Activated CD8-positive, alpha-beta memory T cell treated with anti-CD3 and anti-CD28 coated beads for 4 hours (primary cell): ENCODE measurements at regions not wholly inside any gene's neighbourhood (a gene's known extent, or its start where the extent isn't known, plus 50 kb on each side); places are given as distances from the start of the nearest gene placed in this dataset.

Experiments
- DNase-seq, 2 donors: peaks; one replicate each; pipeline ENCODE4 v3.0.0-alpha.2; 2020; ENCODE audit warnings: low read depth in 2 of 2

GRCh38 chr4:100084892-100085291, 105.4 kb downstream of the DDIT4L start:
- DNase-seq: no peak

DNA sequence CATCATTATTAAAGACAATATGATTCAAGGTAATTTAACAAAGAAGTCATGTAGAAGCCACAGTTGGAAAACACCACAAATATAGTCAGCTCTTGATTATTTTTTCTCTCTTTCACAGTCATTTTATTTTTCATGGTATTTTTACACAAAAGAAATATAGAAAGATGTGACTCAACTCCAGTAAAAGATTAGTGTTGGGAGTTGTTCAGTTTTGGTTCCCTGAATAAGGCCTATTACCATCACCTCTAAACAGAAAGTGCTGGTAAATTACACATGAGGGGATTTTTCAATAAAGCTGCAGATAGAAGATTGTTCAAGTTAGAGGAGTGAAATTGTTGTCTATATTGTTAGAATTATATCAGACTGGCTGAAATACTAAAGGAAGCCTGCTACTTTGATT, 107.0 kb downstream of the DDIT4L start:
- no peak for DNase-seq

- no peak for DNase-seq
Measured at GRCh38 chr4:100082852-100083251, 107.4 kb downstream of the DDIT4L start.

DNA sequence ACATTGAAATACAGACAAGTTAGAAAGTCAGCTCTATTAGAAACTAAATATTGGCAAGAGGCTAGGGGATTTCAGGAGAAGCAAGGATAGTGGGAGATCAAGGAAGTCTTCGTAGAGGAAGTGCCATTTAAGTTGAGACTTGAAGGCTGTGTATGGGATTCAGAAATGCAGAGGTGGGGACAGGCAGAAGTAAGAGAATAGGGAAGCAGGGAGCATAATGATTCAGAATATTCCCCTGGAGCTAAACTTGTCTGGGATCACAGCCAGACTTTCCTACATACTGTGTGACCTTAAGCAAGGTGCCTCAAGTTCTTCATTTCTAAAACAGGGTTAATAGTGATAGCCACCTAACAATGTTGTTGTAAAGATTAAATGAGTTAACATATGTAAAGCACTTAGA, 108.8 kb downstream of the DDIT4L start:
- DNase-seq: no peak

- no peak for DNase-seq
Measured at GRCh38 chr4:100079264-100079663, 111.0 kb downstream of the DDIT4L start.

GRCh38 chr4:100076753-100077152, 113.5 kb downstream of the DDIT4L start:
- DNase-seq: no peak

DNA sequence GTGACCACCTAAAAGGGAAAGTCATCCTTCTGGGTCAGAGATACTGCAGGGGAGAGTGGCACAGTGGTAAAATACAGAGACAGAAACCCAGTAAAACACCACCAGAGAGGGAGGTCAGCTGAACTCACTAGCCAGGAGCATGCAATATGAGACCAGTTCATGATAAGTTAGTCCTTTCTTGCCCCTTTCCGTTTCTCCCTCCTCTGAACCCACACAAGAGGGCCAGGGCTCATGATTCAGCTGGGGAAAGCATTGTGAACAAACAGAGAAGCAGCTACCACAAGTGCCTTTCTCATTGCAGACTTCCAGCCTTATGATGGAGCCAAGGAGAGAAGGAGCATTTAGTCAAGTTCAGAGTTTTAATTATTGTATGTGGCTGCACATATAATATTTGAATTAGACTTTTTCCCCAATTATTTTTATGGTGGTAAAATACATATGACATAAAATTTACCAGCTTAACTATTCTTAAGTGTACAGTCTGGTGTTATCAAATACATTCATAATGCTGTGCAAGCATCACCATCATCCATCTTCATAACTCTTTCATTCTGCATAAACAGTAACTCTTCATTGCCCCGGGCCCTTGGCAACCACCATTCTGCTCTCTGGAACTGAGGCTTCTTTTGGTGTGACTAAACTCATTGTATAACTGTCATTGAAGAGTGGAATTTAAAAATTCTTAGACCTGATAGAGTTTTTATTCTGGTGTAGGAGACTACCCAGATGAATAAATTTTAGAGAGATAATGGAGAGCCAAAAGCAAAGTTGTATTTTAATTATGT, 114.6 kb downstream of the DDIT4L start:
- no peak for DNase-seq

DNA sequence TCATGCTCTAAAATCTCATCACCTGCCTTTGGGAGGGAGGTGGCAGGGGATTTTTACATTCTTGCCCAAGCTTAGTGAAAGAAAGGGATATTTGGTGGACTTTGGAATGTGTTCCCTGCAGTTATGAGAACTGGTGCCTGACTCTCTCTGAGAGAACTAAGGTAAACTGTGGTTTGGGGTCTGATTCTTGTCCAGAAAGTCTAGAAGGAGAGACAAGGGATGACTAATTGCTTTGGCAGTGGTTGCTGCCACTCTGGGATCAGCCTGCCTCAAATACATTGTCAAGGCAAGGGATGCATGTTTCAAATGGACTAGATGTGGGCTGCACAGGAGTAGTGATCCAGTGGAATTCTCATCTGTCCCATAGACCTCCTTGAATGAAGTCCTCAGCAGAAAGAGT, 115.2 kb downstream of the DDIT4L start:
- DNase-seq: no peak

- no peak for DNase-seq
Measured at GRCh38 chr4:100071506-100071905, 118.8 kb downstream of the DDIT4L start.

- DNase-seq: no peak
Measured at GRCh38 chr4:100070868-100071267, 119.4 kb downstream of the DDIT4L start.

GRCh38 chr4:100069207-100069606, 119.1 kb upstream of the H2AZ1 start:
- no peak for DNase-seq

- no peak for DNase-seq
Measured at GRCh38 chr4:100067255-100067654, 117.2 kb upstream of the H2AZ1 start.

DNA sequence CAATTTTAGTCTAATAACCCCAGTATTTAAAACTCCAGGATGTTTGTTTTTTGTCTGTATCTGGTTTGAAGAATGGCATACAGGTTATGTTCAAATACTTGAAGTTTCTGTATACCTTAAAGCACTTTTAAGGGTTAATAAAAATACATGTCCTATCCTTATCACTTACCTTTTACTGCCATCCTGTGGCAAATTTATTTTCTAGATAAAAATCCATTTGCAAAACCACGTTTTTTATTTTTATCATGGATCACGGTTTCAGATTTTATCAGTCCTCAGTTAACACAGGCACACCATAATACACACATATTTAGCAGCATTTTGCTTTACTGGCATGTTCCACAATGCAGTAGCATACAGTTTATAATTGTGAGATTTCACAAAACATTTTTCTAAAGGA, 113.3 kb upstream of the H2AZ1 start:
- DNase-seq: no peak

GRCh38 chr4:100062921-100063320, 112.8 kb upstream of the H2AZ1 start:
- no peak for DNase-seq

- DNase-seq: no peak
Measured at GRCh38 chr4:100061835-100062234, 111.8 kb upstream of the H2AZ1 start.

DNA sequence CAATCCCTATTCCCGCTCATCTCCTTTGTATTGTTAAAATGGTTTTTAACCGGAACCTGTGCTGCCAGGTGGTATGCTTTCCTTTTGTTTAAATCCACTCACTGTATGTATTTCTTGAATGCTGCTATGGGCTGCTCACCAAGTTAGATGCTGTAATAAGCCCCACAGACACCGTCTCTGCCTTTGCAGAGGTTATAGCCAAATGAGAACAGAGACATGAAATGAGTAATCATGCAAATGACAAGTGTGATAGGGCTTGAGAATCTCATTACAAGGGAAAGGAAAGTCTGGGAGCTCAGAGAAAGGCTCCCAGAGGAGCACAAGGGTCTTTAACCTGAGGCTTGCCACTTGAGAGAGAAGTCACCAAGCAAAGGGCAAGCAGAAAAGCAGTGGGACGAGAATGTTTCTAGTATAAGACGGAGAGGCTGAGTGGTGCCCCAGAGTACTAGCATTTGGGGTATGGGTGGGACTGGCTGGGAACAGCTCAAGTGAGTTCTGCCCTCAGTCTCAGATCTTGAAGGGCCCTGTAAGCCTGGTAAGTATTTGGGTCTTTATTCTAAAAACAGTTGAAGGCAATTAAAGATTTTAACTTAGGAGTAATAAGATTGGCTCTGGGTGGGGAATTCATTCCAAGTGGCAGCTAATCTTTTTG, 110.8 kb upstream of the H2AZ1 start:
- no peak for DNase-seq

DNA sequence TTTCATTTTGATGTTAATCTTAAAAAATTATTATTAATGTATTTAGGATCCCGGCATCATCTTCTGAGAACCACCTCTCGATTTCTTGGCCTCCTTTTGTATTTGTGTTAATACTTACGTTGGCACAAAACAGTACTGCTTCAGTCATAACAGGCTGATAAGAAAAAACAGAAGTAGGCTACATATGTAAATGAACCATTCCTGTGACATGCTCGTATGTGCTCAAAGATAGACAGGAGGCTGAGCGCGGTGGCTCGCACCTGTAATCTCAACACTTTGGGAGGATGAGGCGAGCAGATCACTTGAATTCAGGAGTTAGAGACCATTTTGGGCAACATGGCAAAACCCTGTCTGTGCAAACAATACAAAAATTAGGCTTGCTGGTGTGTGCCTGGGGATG, 109.4 kb upstream of the H2AZ1 start:
- no peak for DNase-seq

DNA sequence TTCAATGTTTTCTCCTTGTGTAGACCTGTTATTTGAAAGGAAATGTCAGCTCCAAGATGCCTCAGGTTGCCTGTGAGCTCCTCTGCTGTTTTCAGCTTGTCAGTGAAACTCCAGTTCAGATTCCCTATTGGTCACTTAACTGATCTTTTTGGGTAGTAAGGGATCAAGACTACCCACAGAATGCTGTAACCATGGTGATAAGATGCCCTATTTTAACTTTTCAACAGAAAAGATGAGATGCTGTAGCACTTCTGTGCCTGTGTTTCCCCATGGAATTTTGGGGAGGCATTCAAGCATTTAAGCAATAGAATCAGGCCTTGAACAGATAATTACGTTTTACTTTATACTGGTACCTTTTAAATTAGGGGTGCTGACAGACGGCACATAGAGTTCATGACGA, 106.6 kb upstream of the H2AZ1 start:
- no peak for DNase-seq

DNA sequence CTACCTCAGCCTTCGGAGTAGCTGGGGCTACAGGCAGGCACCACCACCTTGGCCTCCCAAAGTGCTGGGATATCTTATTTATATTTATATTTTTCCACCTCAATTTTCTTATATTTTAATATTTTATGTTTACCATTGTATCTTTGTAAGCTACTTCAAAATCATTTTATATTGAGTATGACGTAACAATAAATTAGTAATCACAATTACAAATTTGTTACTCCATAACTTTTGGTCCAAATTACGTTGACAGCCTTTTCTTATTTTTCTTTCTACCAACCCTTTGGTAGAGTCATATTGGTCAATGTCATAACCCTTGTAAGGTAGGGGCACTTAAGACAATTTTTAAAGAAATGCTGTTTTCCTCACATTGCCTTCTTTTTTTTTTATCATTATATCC, 104.0 kb upstream of the H2AZ1 start:
- DNase-seq: no peak

DNA sequence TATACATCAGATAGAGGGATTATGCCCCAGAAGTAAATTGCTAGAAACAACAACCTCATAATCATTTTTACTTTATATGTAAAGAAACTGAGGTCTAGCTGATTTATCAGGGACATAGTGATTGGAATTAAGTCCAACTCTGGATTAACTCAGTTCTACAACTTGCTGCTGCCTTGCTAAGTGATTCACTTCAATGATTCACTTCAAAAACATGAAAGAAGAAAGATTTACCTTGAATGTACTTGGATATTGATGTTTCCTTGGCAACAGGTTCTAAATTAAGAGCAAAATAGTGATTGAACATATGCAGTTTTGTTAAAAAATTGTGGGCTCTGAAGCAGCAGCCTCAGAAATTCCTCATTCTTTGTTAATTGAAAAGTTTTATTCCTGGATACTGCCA, 99.8 kb upstream of the H2AZ1 start:
- no peak for DNase-seq

DNA sequence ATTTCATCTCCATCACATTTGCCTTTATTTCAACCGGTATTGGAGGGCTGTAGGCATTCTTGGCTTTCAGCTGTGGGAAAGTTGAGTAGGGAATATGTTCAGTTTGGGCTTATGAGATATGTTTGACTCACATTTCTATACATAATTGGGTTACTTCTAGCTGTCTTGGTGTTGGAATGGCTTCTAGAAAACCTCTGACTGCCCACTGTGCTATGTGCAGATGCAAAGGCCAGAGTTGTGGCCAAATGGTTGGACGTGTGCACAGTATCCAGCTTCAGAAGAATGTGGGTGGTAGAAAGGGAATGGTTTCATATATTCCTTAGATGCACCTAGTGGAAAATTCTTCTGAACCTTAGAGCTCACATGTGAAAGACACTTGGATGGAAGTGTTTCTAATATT, 92.6 kb upstream of the H2AZ1 start:
- DNase-seq: no peak

- DNase-seq: no peak
Measured at GRCh38 chr4:100042235-100042634, 92.2 kb upstream of the H2AZ1 start.

DNA sequence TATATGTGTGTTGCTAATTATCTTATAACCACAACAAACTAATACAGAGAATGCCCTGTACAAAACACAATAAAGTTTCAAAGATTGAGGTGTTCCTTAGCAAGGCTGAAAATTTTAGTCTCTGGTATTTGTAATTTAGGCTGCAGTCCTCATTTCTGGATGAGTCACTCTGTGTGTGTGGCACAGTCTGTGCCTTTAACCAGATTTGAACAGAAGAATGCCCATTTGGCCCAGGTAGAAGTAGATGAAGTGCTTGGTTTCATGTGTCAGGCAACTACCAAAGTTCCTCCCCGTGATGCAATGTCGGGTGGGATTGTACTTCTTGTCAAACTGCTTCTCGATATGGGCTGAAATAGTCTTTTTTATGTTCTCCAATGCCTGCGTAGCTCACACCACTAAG, 91.6 kb upstream of the H2AZ1 start:
- DNase-seq: no peak
